ENCODE measurements at regions not wholly inside any gene's neighbourhood (a gene's known extent, or its start where the extent isn't known, plus 50 kb on each side); places are given as distances from the start of the nearest gene placed in this dataset.

DNA sequence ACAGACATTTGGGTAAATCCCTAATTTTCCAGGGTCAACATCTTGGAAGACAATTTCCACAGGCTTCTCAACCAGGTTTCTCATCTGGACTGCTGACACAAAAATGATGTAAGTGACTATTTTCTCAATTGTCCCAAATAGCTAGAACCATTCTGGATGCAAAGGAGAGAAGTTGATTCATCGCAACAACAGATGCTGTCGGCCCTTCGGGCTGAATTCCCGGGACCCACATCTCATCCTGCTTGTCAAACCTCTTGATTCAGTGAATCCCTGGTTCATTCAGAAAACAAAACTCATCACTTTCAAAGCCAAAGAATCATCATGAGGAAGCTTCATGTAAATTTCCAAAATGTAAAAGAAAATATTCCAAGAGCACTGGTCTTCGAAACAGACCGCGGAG, 251.8 kb downstream of the NPHP4 start:
- H3K27me3 ChIP-seq (replicated peaks in 2 of 5; ENCODE audit: control insufficient read depth in 4 of 5, insufficient read depth in 5 of 5, low read length in 4 of 5): peaks cover 0 to 59% (median 16%) of the 10 kb centered on the region in 5 experiments
- H3K9me3 ChIP-seq (ENCODE audit: control extremely low read depth in 1 of 5, control insufficient read depth in 4 of 5, insufficient read depth in 2 of 5, low read depth in 1 of 5, low read length in 4 of 5): peaks cover 0 to 3% (median 0%) of the 10 kb centered on the region in 5 experiments
- ChIA-PET POLR2A (no interaction called here), CTCF (interaction anchor here (0.8 kb wide), 1 partner anchor 30 kb away, joined by 3 read pairs; no protein-coding TSS in a partner anchor)
- H3K4me3 ChIP-seq (ENCODE audit: control insufficient read depth in 1 of 7, extremely low read depth in 1 of 7, insufficient read depth in 4 of 7, low read depth in 2 of 7, low read length in 6 of 7): no peak overlapping the region
- no peaks in the 10 kb centered on the region for H3K36me3 ChIP-seq (ENCODE audit: control insufficient read depth in 4 of 4, insufficient read depth in 4 of 4, low read length in 3 of 4)
- H3K4me1 ChIP-seq (ENCODE audit: control extremely low read depth in 1 of 4, control insufficient read depth in 4 of 4, insufficient read depth in 4 of 4, low read length in 3 of 4): peaks cover 0 to 8% (median 0%) of the 10 kb centered on the region in 4 experiments
- no peak for DNase-seq
- 89% methylated on average over 3 of the region's 7 CpGs for WGBS (ENCODE audit: insufficient coverage)
- H3K27ac ChIP-seq (ENCODE audit: insufficient read depth in 1 of 2, low read depth in 1 of 2, low read length in 2 of 2, poor library complexity in 1 of 2, severe bottlenecking in 2 of 2): no peak overlapping the region

DNA sequence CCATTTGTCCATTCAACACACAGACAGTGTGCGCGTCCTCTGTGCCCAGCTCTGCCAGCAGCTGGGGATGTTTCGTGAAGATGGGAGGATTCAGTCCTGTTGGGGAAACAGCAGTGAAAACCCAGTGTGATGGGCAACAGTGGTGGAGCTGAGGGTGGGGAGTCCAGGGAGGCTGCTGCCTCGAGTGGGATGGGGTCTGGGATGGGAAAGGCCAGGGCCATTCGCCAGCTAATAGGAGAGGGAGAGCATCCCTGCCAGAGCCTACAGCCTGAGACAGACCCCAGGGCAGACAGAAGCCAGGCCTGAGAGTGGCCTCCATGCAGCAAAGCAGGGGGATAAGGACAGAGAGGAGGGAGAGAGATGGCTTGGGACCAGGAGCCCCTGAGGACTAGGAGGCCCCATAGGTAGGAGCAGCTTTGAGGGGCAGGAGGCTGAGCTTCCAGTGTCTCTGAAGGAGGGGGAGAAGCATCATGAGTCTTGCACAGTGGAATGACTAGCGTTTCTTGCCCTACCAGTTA, 252.6 kb downstream of the NPHP4 start:
- ChIA-PET POLR2A (no interaction called here), CTCF (no interaction called here)
- DNase-seq: no peak
- H3K4me3 ChIP-seq (ENCODE audit: control insufficient read depth in 1 of 7, extremely low read depth in 1 of 7, insufficient read depth in 4 of 7, low read depth in 2 of 7, low read length in 6 of 7): no peak overlapping the region
- H3K4me1 ChIP-seq (ENCODE audit: control extremely low read depth in 1 of 4, control insufficient read depth in 4 of 4, insufficient read depth in 4 of 4, low read length in 3 of 4): peaks cover 0 to 8% (median 0%) of the 10 kb centered on the region in 4 experiments
- peaks cover 0 to 3% (median 0%) of the 10 kb centered on the region in 5 experiments for H3K9me3 ChIP-seq (ENCODE audit: control extremely low read depth in 1 of 5, control insufficient read depth in 4 of 5, insufficient read depth in 2 of 5, low read depth in 1 of 5, low read length in 4 of 5)
- no peaks in the 10 kb centered on the region for H3K36me3 ChIP-seq (ENCODE audit: control insufficient read depth in 4 of 4, insufficient read depth in 4 of 4, low read length in 3 of 4)
- 68% methylated on average over 5 of the region's 6 CpGs for WGBS (ENCODE audit: insufficient coverage)
- no peak overlapping the region for H3K27ac ChIP-seq (ENCODE audit: insufficient read depth in 1 of 2, low read depth in 1 of 2, low read length in 2 of 2, poor library complexity in 1 of 2, severe bottlenecking in 2 of 2)
- peaks cover 0 to 61% (median 13%) of the 10 kb centered on the region in 5 experiments for H3K27me3 ChIP-seq (replicated peaks in 2 of 5; ENCODE audit: control insufficient read depth in 4 of 5, insufficient read depth in 5 of 5, low read length in 4 of 5)

DNA sequence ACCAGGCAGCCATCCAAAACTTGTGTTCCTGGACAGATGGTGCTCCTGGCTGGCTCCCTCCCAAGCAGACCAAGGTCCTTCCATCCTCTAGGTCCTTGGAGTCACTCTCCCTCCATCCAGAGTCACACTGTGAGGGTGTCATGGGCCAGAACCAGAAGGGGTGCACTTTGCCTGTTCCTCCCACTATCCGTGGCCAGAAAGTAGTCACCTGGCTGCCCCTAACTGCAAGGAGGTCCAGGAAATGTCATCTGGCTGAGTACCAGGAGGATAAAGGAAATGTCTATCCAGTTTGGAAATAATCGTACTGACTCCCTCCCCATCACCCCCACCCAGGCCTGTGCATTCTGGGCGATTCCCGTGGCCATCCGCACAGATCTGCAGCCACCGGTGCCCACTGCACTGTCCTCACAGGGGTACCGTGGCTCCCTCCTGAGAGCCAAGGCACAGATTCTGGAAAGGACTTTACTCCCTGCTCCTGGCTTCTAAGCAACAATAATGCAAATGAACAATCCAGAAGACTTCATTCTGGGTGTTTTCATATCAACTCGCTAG, 253.2 kb downstream of the NPHP4 start:
- Histone ChIP-seq H3K27ac (ENCODE audit: insufficient read depth in 1 of 2, low read depth in 1 of 2, low read length in 2 of 2, poor library complexity in 1 of 2, severe bottlenecking in 2 of 2) (no peak overlapping the region), H3K9me3 (ENCODE audit: control extremely low read depth in 1 of 5, control insufficient read depth in 4 of 5, insufficient read depth in 2 of 5, low read depth in 1 of 5, low read length in 4 of 5) (peaks cover 0 to 3% (median 0%) of the 10 kb centered on the region in 5 experiments), H3K4me3 (ENCODE audit: control insufficient read depth in 1 of 7, extremely low read depth in 1 of 7, insufficient read depth in 4 of 7, low read depth in 2 of 7, low read length in 6 of 7) (no peak overlapping the region), H3K27me3 (replicated peaks in 2 of 5; ENCODE audit: control insufficient read depth in 4 of 5, insufficient read depth in 5 of 5, low read length in 4 of 5) (peaks cover 0 to 66% (median 13%) of the 10 kb centered on the region in 5 experiments), H3K36me3 (ENCODE audit: control insufficient read depth in 4 of 4, insufficient read depth in 4 of 4, low read length in 3 of 4) (no peaks in the 10 kb centered on the region), H3K4me1 (ENCODE audit: control extremely low read depth in 1 of 4, control insufficient read depth in 4 of 4, insufficient read depth in 4 of 4, low read length in 3 of 4) (peaks cover 0 to 8% (median 0%) of the 10 kb centered on the region in 4 experiments)
- WGBS (ENCODE audit: insufficient coverage): 100% methylated on average over 5 of the region's 8 CpGs
- ChIA-PET POLR2A (no interaction called here), CTCF (no interaction called here)
- no peak for DNase-seq

DNA sequence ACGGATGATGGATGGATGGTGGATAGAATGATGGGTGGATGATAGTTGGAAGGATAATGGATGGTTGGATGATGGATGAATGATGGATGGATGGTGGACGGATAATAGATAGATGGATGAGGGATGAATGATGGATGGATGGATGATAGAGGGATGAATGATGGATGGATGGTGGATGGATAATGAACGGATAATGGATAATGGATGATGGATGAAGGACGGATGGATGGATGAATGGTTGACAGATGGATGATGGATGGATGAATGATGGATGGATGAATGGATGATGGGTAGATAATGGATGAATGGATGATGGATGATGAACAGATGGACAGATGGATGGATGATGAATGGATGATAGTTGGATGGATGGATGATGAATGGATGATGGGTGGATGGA, 255.1 kb downstream of the NPHP4 start:
- no peaks in the 10 kb centered on the region for H3K9me3 ChIP-seq (ENCODE audit: control extremely low read depth in 1 of 5, control insufficient read depth in 4 of 5, insufficient read depth in 2 of 5, low read depth in 1 of 5, low read length in 4 of 5)
- ChIA-PET CTCF (interaction anchor here (1.7 kb wide), 1 partner anchor 8 kb away, joined by 5 read pairs; no protein-coding TSS in a partner anchor), POLR2A (no interaction called here)
- no peak overlapping the region for H3K4me3 ChIP-seq (ENCODE audit: control insufficient read depth in 1 of 7, extremely low read depth in 1 of 7, insufficient read depth in 4 of 7, low read depth in 2 of 7, low read length in 6 of 7)
- H3K27ac ChIP-seq (ENCODE audit: insufficient read depth in 1 of 2, low read depth in 1 of 2, low read length in 2 of 2, poor library complexity in 1 of 2, severe bottlenecking in 2 of 2): no peak overlapping the region
- H3K36me3 ChIP-seq (ENCODE audit: control insufficient read depth in 4 of 4, insufficient read depth in 4 of 4, low read length in 3 of 4): no peaks in the 10 kb centered on the region
- DNase-seq: no peak
- H3K4me1 ChIP-seq (ENCODE audit: control extremely low read depth in 1 of 4, control insufficient read depth in 4 of 4, insufficient read depth in 4 of 4, low read length in 3 of 4): peaks cover 0 to 8% (median 0%) of the 10 kb centered on the region in 4 experiments
- WGBS (ENCODE audit: insufficient coverage): 75% methylated on average over 4 of the region's 4 CpGs
- H3K27me3 ChIP-seq (replicated peaks in 2 of 5; ENCODE audit: control insufficient read depth in 4 of 5, insufficient read depth in 5 of 5, low read length in 4 of 5): peaks cover 0 to 58% (median 10%) of the 10 kb centered on the region in 5 experiments

DNA sequence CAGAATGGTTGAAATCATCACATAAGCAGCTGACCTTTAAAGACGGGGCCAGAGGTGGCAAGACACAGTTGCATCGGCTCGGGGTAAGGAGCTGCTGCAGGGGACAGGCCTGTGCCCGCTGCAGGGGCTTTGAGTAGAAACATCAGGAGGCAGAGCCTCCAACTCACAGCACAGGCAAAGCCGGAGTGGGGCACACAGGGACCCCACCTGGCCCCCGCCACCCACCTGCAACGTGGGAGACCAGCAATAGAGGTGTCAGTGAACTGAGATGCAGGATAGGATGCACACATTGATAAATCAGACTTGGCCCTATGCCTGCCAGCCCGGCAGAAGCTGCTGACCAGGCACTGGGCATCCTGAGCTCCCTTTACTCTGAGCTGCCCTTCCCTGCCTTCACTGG, 257.2 kb downstream of the NPHP4 start:
- Histone ChIP-seq H3K4me3 (ENCODE audit: control insufficient read depth in 1 of 7, extremely low read depth in 1 of 7, insufficient read depth in 4 of 7, low read depth in 2 of 7, low read length in 6 of 7) (no peak overlapping the region), H3K27ac (ENCODE audit: insufficient read depth in 1 of 2, low read depth in 1 of 2, low read length in 2 of 2, poor library complexity in 1 of 2, severe bottlenecking in 2 of 2) (no peak overlapping the region), H3K4me1 (ENCODE audit: control extremely low read depth in 1 of 4, control insufficient read depth in 4 of 4, insufficient read depth in 4 of 4, low read length in 3 of 4) (peaks cover 0 to 4% (median 0%) of the 10 kb centered on the region in 4 experiments), H3K9me3 (ENCODE audit: control extremely low read depth in 1 of 5, control insufficient read depth in 4 of 5, insufficient read depth in 2 of 5, low read depth in 1 of 5, low read length in 4 of 5) (no peaks in the 10 kb centered on the region), H3K36me3 (ENCODE audit: control insufficient read depth in 4 of 4, insufficient read depth in 4 of 4, low read length in 3 of 4) (no peaks in the 10 kb centered on the region), H3K27me3 (replicated peaks in 2 of 5; ENCODE audit: control insufficient read depth in 4 of 5, insufficient read depth in 5 of 5, low read length in 4 of 5) (peaks cover 0 to 42% (median under 1%) of the 10 kb centered on the region in 5 experiments)
- POLR2A ChIA-PET: no interaction called here
- DNase-seq: no peak
- 93% methylated on average over 8 of the region's 8 CpGs for WGBS (ENCODE audit: insufficient coverage)
- CTCF ChIA-PET: no interaction called here

DNA sequence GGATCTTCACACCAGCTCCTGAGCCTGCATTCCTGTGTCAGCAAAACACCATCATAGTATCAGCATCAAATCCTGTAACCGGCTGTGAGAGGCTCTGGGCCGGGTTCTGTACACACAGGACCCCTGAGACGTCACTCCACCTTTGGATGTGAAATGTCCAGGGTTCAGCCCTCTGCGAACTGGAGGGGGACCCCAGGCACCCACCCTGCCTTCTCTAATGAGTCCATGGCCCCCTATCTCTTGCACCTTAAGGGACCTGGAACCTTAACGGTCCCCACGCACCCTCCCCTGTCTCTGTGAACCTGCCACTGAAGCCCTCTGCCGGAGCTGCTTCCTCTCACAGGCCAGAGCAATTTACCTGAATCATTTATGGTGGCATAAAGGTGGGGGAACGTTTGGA, 257.8 kb downstream of the NPHP4 start:
- ChIA-PET POLR2A (no interaction called here), CTCF (no interaction called here)
- WGBS (ENCODE audit: insufficient coverage): 86% methylated on average over 8 of the region's 8 CpGs
- Histone ChIP-seq H3K27me3 (replicated peaks in 2 of 5; ENCODE audit: control insufficient read depth in 4 of 5, insufficient read depth in 5 of 5, low read length in 4 of 5) (peaks cover 0 to 42% (median 0%) of the 10 kb centered on the region in 5 experiments), H3K27ac (ENCODE audit: insufficient read depth in 1 of 2, low read depth in 1 of 2, low read length in 2 of 2, poor library complexity in 1 of 2, severe bottlenecking in 2 of 2) (no peak overlapping the region), H3K4me1 (ENCODE audit: control extremely low read depth in 1 of 4, control insufficient read depth in 4 of 4, insufficient read depth in 4 of 4, low read length in 3 of 4) (no peaks in the 10 kb centered on the region), H3K36me3 (ENCODE audit: control insufficient read depth in 4 of 4, insufficient read depth in 4 of 4, low read length in 3 of 4) (no peaks in the 10 kb centered on the region), H3K4me3 (ENCODE audit: control insufficient read depth in 1 of 7, extremely low read depth in 1 of 7, insufficient read depth in 4 of 7, low read depth in 2 of 7, low read length in 6 of 7) (no peak overlapping the region), H3K9me3 (ENCODE audit: control extremely low read depth in 1 of 5, control insufficient read depth in 4 of 5, insufficient read depth in 2 of 5, low read depth in 1 of 5, low read length in 4 of 5) (no peaks in the 10 kb centered on the region)
- no peak for DNase-seq

DNA sequence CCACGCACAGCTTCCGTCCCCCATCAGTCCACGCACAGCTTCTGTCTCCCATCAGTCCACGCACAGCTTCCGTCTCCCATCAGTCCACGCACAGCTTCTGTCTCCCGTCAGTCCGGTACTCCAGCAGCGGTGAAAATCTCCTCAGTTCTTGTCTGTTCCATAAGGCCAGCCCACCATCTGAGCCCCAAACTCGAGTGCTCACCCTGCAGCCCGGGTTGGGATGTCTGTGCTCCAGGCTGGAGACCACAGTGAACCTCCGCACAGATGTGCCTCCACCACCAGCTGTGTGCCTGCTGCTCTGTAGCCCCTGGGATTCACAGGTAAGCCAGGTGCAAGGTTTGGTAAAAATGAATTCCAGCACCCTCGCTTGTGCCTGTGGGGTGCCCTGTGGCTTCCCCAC, 258.6 kb downstream of the NPHP4 start:
- DNase-seq: no peak
- peaks cover 0 to 42% (median 0%) of the 10 kb centered on the region in 5 experiments for H3K27me3 ChIP-seq (replicated peaks in 2 of 5; ENCODE audit: control insufficient read depth in 4 of 5, insufficient read depth in 5 of 5, low read length in 4 of 5)
- no peaks in the 10 kb centered on the region for H3K36me3 ChIP-seq (ENCODE audit: control insufficient read depth in 4 of 4, insufficient read depth in 4 of 4, low read length in 3 of 4)
- H3K9me3 ChIP-seq (ENCODE audit: control extremely low read depth in 1 of 5, control insufficient read depth in 4 of 5, insufficient read depth in 2 of 5, low read depth in 1 of 5, low read length in 4 of 5): no peaks in the 10 kb centered on the region
- H3K27ac ChIP-seq (ENCODE audit: insufficient read depth in 1 of 2, low read depth in 1 of 2, low read length in 2 of 2, poor library complexity in 1 of 2, severe bottlenecking in 2 of 2): no peak overlapping the region
- H3K4me3 ChIP-seq (ENCODE audit: control insufficient read depth in 1 of 7, extremely low read depth in 1 of 7, insufficient read depth in 4 of 7, low read depth in 2 of 7, low read length in 6 of 7): no peak overlapping the region
- ChIA-PET CTCF (no interaction called here), POLR2A (no interaction called here)
- WGBS (ENCODE audit: insufficient coverage): 91% methylated on average over 12 of the region's 13 CpGs
- no peaks in the 10 kb centered on the region for H3K4me1 ChIP-seq (ENCODE audit: control extremely low read depth in 1 of 4, control insufficient read depth in 4 of 4, insufficient read depth in 4 of 4, low read length in 3 of 4)
